ENCODE measurements at regions not wholly inside any gene's neighbourhood (a gene's known extent, or its start where the extent isn't known, plus 50 kb on each side); places are given as distances from the start of the nearest gene placed in this dataset.

DNA sequence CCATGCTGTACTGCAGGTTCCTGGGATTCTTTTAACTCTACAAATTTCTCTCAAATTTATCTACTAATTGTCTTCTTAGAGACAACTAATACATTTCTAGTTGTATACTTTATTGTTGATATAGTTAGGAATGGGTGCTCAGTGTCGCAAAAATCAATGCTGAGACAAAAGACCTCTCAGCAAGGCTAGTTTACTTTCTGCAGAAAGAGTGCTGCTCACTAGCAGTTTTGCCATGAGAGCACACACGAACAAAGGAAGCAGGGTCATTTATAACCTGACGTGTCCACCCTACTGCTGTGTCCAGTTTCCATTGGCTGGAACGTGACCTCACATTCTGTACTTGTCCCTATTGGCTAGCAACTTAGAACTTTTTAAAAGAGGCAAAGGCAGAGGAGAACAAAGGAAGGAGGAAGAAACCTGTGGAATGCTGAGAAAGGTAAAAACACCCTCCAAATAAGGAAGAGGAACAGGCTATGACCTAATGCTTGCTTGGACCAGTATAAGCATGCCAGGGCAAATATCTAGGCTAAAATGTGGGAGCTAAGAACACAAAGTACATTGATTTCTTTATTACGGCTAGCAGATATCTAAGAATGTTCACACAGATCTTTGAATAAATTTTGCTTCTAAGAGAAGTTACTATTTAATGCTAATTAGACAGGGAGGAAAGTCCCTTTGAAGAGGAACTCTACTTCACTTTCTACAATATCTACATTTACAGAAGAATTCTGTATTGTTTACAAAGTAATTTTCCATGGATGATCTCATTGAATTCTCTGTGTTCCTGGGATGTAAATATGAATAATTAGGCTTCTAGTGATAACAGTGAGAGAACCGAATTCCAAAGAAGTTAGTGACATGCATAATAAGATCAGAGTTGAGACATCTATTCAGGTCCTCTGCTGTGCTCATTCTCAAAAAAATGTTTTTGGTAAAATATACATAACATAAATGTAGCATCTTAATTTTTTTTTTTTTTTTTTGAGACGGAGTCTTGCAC, 86.0 kb upstream of the MAP10 start:
- DNase-seq (ENCODE audit: low read depth, low spot score) (no peak), ATAC-seq (no peak)
- no peak for TF ChIP-seq EGR1 (IDR thresholded peaks at IDR 0.05; ENCODE audit: low read depth)
- no peak for TF ChIP-seq MAX (IDR thresholded peaks at IDR 0.05)
- no peak for TF ChIP-seq EZH2phosphoT487 (IDR thresholded peaks at IDR 0.05; ENCODE audit: borderline replicate concordance)
- TF ChIP-seq SIN3A (IDR thresholded peaks at IDR 0.05; ENCODE audit: low read depth), result no peak
- TF ChIP-seq, protein P1, sequence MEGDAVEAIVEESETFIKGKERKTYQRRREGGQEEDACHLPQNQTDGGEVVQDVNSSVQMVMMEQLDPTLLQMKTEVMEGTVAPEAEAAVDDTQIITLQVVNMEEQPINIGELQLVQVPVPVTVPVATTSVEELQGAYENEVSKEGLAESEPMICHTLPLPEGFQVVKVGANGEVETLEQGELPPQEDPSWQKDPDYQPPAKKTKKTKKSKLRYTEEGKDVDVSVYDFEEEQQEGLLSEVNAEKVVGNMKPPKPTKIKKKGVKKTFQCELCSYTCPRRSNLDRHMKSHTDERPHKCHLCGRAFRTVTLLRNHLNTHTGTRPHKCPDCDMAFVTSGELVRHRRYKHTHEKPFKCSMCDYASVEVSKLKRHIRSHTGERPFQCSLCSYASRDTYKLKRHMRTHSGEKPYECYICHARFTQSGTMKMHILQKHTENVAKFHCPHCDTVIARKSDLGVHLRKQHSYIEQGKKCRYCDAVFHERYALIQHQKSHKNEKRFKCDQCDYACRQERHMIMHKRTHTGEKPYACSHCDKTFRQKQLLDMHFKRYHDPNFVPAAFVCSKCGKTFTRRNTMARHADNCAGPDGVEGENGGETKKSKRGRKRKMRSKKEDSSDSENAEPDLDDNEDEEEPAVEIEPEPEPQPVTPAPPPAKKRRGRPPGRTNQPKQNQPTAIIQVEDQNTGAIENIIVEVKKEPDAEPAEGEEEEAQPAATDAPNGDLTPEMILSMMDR (IDR thresholded peaks at IDR 0.05 in 2 of 3, conservative IDR thresholded peaks at IDR 0.05 in 1 of 3; ENCODE audit: borderline replicate concordance in 1 of 3, insufficient read depth in 1 of 3, low read depth in 2 of 3, low read length in 2 of 3), result no peak
- TF ChIP-seq, protein P2, sequence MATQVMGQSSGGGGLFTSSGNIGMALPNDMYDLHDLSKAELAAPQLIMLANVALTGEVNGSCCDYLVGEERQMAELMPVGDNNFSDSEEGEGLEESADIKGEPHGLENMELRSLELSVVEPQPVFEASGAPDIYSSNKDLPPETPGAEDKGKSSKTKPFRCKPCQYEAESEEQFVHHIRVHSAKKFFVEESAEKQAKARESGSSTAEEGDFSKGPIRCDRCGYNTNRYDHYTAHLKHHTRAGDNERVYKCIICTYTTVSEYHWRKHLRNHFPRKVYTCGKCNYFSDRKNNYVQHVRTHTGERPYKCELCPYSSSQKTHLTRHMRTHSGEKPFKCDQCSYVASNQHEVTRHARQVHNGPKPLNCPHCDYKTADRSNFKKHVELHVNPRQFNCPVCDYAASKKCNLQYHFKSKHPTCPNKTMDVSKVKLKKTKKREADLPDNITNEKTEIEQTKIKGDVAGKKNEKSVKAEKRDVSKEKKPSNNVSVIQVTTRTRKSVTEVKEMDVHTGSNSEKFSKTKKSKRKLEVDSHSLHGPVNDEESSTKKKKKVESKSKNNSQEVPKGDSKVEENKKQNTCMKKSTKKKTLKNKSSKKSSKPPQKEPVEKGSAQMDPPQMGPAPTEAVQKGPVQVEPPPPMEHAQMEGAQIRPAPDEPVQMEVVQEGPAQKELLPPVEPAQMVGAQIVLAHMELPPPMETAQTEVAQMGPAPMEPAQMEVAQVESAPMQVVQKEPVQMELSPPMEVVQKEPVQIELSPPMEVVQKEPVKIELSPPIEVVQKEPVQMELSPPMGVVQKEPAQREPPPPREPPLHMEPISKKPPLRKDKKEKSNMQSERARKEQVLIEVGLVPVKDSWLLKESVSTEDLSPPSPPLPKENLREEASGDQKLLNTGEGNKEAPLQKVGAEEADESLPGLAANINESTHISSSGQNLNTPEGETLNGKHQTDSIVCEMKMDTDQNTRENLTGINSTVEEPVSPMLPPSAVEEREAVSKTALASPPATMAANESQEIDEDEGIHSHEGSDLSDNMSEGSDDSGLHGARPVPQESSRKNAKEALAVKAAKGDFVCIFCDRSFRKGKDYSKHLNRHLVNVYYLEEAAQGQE (IDR thresholded peaks at IDR 0.05; ENCODE audit: low read depth), result no peak
- TF ChIP-seq TCF7L2 (IDR thresholded peaks at IDR 0.05; ENCODE audit: borderline replicate concordance, extremely low read depth, insufficient read depth, insufficient read length), result no peak
- Histone ChIP-seq H3K9me2 (ENCODE audit: insufficient read depth) (no peaks in the 10 kb centered on the region), H3K4me2 (ENCODE audit: low read length) (no peak overlapping the region), H3K79me2 (ENCODE audit: insufficient read depth, low read length) (no peaks in the 10 kb centered on the region), H3K4me3 (replicated peaks in 1 of 2; ENCODE audit: low read depth in 1 of 2, low read length in 2 of 2) (no peak overlapping the region), H3K9ac (ENCODE audit: low read length) (no peak overlapping the region), H3K36me3 (ENCODE audit: control insufficient read depth in 1 of 2, insufficient read depth in 2 of 2, low read length in 2 of 2) (no peaks in the 10 kb centered on the region), H3K4me1 (ENCODE audit: control insufficient read depth in 1 of 2, insufficient read depth in 2 of 2, low read length in 2 of 2) (no peaks in the 10 kb centered on the region), H4K20me1 (ENCODE audit: insufficient read depth) (no peaks in the 10 kb centered on the region), H3K27ac (ENCODE audit: low read depth, low read length) (no peak overlapping the region), H3K27me3 (ENCODE audit: insufficient read depth, low read length) (no peaks in the 10 kb centered on the region), H2AFZ (ENCODE audit: low read depth, low read length, poor library complexity, severe bottlenecking) (no peak overlapping the region), H3K9me3 (ENCODE audit: control insufficient read depth in 1 of 2, insufficient read depth in 1 of 2, low read depth in 1 of 2, low read length in 2 of 2) (no peaks in the 10 kb centered on the region)
- RAD21 ChIA-PET (ENCODE audit: low non-redundant PET in 1 of 2, low total read pairs in 2 of 2, uncharacterized antibody in 2 of 2, unreplicated experiment in 2 of 2), result no interaction called here
- BruUV-seq (replicated peaks), result no TSS peak
- CTCF ChIA-PET, result no interaction called here
- POLR2A ChIA-PET, result no interaction called here
- intact Hi-C loops (cut with micrococcal nuclease), result no loop called here
